Heart right ventricle (tissue), 16 donors: ENCODE measurements at regions not wholly inside any gene's neighbourhood (a gene's known extent, or its start where the extent isn't known, plus 50 kb on each side); places are given as distances from the start of the nearest gene placed in this dataset.
"Not testable (repeated sequence)": the region's sequence is repeated elsewhere in the genome, so short reads cannot be mapped to it uniquely, and the experiment has no call there.

Source experiments
- ATAC-seq, 8 donors: fragments of 200-7000 bp; cut with Tn5 transposase; one replicate each; pipeline ENCODE4 v1.9.1; 2020; ENCODE audit warnings: mild to moderate bottlenecking in 8 of 8, moderate library complexity in 8 of 8, moderate number of reproducible peaks in 1 of 8
- DNase-seq, 2 donors: peaks; one replicate each; pipeline ENCODE4 v3.0.0-alpha.2; 2020
- H3K27ac ChIP-seq, 10 donors: fragments of 200-600 bp; sonication (generic) in 2 of 10; one replicate each; pipeline versions ENCODE4 v1.5.0 to v1.8.0; 2020 to 2022; ENCODE audit warnings: mild to moderate bottlenecking in 3 of 10
- H3K27me3 ChIP-seq, 7 donors: fragments of 200-600 bp; one replicate each; pipeline ENCODE4 v1.8.0; 2021 to 2022; ENCODE audit warnings: mild to moderate bottlenecking in 2 of 7
- H3K36me3 ChIP-seq, 9 donors: fragments of 200-600 bp; sonication (generic) in 1 of 9; one replicate each; pipeline versions ENCODE4 v1.5.0 to v1.8.0; 2020 to 2022; ENCODE audit warnings: mild to moderate bottlenecking in 2 of 9
- H3K4me1 ChIP-seq, 9 donors: fragments of 200-600 bp; sonication (generic) in 1 of 9; one replicate each; pipeline versions ENCODE4 v1.5.0 to v1.8.0; 2020 to 2022; ENCODE audit warnings: mild to moderate bottlenecking in 4 of 9
- H3K4me3 ChIP-seq, 10 donors: fragments of 200-600 bp; sonication (generic) in 2 of 10; one replicate each; pipeline versions ENCODE4 v1.5.0 to v1.8.0; 2020 to 2022; ENCODE audit warnings: mild to moderate bottlenecking in 7 of 10, moderate library complexity in 2 of 10
- H3K9me3 ChIP-seq, 11 donors: fragments of 200-600 bp in 10 of 11; sonication (generic) in 2 of 11; one replicate each; pipeline versions ENCODE4 v1.5.0 to v1.8.0; 2013 to 2022; ENCODE audit warnings: mild to moderate bottlenecking in 2 of 11, control low read depth in 1 of 11, moderate library complexity in 1 of 11
- WGBS, 2 donors: extraction: QIAGEN DNeasy Blood & Tissue Kit; methylation state at CpG; one replicate each; pipeline ENCODE4 v1.1.7; 2013; ENCODE audit warnings: inconsistent platforms in 1 of 2; 5-methylcytosine and 5-hydroxymethylcytosine counted together
- intact Hi-C, 10 donors: fragments of 100-400 bp; cut with DNase I; formaldehyde crosslinking; loops; one replicate each; pipeline versions ENCODE4 v1.11.1 to v1.14.2; 2022
- TF ChIP-seq, protein P1 (sequence below), 9 donors: fragments of 200-600 bp; sonication (generic) in 2 of 9; IDR thresholded peaks; one replicate each; pipeline versions ENCODE4 v1.5.0 to v1.8.0; 2021 to 2022; ENCODE audit warnings: antibody characterized with exemption in 9 of 9, mild to moderate bottlenecking in 5 of 9, moderate library complexity in 1 of 9
- donor health status: Arrhythmogenic right ventricular cardiomyopathy.
- donor health status: ischemic (EF 13 %, LVEDD 7.1; RV severe dilation, severe dysfunction).
- donor health status: healthy with polysubstance abuse.
- donor health status: DM: no; HTN: yes; CAD: no.
- donor health status: DM: no; HTN: no; CAD: no.
- donor health status: ischemic (EF 25% LVEDD 6.9; RV normal size, moderate dysfunction).
- donor health status: ischemic (EF 25% LVEDD 5.7; RV mildly dilated, moderate dysfunction).
- donor health status: healthy.
- donor health status: DM: yes; HTN: yes; CAD: no.
- donor health status: Ischemic cardiomyopathy.
- donor health status: ischemic (EF 35%, LVEDD 5.7; RV mildly dilated, moderate dysfunction).
- donor health status: nonischemic (EF 11% LVEDD 7.7; RV severe dilation, severe dysfunction).
- donor health status: DM: yes; HTN: yes; CAD: no.
- donor health status: PGD.
- donor health status: ischemic (EF 29% LVEDD 5.4; RV normal size, mild dysfunction).
- donor health status: nonischemic (EF 23%, LVEDD 6.1; RV moderate dilation, normal function).

DNA sequence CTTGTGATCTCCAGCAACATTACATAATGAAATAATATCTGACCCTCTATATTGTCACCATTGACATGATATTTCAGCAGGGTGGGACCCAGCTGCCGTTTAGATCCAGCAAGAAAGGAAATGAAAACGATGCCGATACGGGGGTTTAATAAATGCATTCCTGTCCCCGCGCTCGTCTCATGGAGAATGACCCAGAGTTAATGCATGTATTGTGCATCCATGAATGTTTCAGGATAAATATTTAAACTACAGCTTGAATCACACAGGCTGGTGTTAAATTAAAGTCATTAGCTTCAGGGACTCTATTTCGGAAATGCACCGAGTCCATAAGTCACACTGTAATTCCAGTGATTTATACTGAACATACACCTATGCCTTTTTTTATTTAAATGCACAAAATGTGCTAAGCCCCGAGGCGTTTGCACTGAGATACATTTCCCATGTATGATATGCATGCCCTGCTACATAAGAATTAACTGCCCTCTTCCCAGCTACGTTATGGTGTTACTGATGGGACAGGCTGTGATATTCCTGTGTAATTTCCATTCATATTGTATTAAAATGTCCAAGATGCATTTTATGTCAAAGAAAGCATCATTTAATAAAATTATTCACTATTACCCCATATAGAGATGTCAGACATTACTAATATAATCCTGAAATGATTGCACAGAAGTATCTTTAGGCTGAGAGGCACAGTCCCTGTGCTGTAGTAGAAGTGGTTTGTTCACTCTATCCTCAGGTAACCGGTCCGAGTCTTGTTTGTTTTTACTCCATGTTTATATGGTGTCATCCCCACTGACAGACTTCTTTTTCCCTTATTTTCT is 109.3 kb upstream of the ZNF516 start:
- Histone ChIP-seq H3K4me3 (no peak overlapping the region), H3K9me3 (no peaks in the 10 kb centered on the region), H3K27me3 (peaks cover 0 to 10% (median under 1%) of the 10 kb centered on the region in 7 donors), H3K27ac (no peak overlapping the region), H3K36me3 (no peaks in the 10 kb centered on the region), H3K4me1 (no peaks in the 10 kb centered on the region)
- ATAC-seq (no peak), DNase-seq (no peak)
- TF ChIP-seq, protein P1, sequence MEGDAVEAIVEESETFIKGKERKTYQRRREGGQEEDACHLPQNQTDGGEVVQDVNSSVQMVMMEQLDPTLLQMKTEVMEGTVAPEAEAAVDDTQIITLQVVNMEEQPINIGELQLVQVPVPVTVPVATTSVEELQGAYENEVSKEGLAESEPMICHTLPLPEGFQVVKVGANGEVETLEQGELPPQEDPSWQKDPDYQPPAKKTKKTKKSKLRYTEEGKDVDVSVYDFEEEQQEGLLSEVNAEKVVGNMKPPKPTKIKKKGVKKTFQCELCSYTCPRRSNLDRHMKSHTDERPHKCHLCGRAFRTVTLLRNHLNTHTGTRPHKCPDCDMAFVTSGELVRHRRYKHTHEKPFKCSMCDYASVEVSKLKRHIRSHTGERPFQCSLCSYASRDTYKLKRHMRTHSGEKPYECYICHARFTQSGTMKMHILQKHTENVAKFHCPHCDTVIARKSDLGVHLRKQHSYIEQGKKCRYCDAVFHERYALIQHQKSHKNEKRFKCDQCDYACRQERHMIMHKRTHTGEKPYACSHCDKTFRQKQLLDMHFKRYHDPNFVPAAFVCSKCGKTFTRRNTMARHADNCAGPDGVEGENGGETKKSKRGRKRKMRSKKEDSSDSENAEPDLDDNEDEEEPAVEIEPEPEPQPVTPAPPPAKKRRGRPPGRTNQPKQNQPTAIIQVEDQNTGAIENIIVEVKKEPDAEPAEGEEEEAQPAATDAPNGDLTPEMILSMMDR (IDR thresholded peaks at IDR 0.05) = no peak
- 82 to 85% methylated on average over 14 of the region's 14 CpGs for WGBS, 2 donors
- intact Hi-C loops = loop anchor here in 1 of 10 donors (10.0 kb wide), 1 partner anchor 60 kb away; no protein-coding TSS in a partner anchor

DNA sequence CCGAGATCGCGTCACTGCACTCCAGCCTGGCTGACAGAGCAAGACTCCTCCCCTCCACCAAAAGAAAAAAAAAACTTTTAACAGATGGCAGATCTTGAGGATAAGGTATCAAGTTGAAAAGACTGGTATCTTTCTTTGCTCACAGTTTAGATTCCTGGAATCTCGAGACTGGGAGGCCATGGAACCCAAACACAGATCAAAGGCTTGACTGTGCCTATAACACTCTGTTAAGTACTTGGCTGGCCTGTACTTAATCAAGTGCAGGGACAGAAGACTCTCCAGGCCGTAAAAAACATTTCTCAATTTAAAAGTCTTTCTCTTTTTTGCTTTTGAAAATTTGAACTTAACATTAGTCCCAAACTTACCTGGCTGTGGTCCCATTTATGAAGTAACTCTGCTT is 107.1 kb upstream of the ZNF516 start:
- Histone ChIP-seq H3K36me3 (no peaks in the 10 kb centered on the region), H3K27me3 (peaks cover 0 to 5% (median 0%) of the 10 kb centered on the region in 7 donors), H3K4me1 (no peaks in the 10 kb centered on the region), H3K4me3 (no peak overlapping the region), H3K9me3 (no peaks in the 10 kb centered on the region), H3K27ac (no peak overlapping the region)
- TF ChIP-seq, protein P1 (IDR thresholded peaks at IDR 0.05) = no peak
- intact Hi-C loops = loop anchor here in 1 of 10 donors (10.0 kb wide), 1 partner anchor 57 kb away; no protein-coding TSS in a partner anchor
- ATAC-seq = no peak
- 74 to 77% methylated on average over 5 of the region's 5 CpGs for WGBS, 2 donors
- no peak for DNase-seq

DNA sequence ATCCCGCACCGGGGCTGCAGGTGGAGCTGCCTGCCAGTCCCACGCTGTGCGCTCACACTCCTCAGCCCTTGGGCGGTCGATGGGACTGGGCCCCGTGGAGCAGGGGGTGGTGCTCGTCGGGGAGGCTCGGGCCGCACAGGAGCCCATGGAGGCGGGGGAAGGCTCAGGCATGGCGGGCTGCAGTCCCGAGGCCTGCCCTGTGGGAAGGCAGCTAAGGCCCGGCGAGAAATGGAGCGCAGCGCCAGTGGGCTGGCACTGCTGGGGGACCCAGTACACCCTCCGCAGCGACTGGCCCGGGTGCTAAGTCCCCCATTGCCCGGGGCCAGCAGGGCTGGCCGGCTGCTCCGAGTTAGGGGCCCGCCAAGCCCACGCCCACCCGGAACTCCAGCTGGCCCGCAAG is 105.0 kb upstream of the ZNF516 start:
- WGBS, 2 donors = 93 to 97% methylated on average over 27 to 28 of the region's 28 CpGs
- not testable (repeated sequence) for DNase-seq, H3K4me3 ChIP-seq, H3K27ac ChIP-seq, ATAC-seq, H3K9me3 ChIP-seq, H3K27me3 ChIP-seq, H3K36me3 ChIP-seq, H3K4me1 ChIP-seq
- intact Hi-C loops = loop anchor here in 1 of 10 donors (10.0 kb wide), 1 partner anchor 55 kb away; no protein-coding TSS in a partner anchor

DNA sequence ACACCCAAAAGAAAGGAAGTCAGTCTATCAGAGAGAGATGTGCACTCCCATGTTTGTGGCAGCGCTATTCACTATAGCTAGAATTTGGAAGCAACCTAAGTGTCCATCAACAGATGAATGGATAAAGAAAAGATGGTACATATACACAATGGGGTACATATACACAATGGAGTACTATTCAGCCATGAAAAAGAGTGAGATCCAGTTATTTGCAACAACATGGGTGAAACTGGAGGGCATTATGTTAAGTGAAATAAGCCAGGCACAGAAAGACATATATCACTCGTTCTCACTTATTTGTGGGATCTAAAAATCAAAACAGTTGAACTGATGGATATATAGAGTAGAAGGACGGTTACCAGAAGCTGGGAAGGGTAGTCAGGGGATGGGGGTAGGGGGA is 99.9 kb upstream of the ZNF516 start:
- peaks cover 0 to 50% (median 45%) of the 10 kb centered on the region in 7 donors for H3K27me3 ChIP-seq
- TF ChIP-seq, protein P1 (IDR thresholded peaks at IDR 0.05) = no peak

DNA sequence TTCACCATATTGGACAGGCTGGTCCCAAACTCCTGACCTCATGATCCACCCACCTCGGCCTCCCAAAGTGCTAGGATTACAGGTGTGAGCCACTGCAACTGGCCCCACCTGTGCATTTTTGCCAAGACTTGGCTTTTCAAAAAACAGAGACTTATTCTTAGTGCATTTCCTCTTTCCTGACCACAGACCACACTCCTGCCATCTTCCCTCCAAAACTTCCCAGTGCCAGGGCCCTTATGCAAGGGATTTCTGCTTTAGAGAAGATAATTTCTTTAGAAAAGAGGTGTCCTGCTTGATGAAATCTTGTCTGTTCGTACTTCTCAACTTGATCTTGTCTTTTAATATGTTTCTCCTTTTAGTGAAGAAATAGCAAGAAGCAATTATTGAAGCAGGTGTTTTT is 98.8 kb upstream of the ZNF516 start:
- H3K9me3 ChIP-seq = no peaks in the 10 kb centered on the region
- TF ChIP-seq, protein P1 (IDR thresholded peaks at IDR 0.05) = no peak
- peaks cover 0 to 17% (median 0%) of the 10 kb centered on the region in 9 donors for H3K4me1 ChIP-seq
- intact Hi-C loops = no loop called here
- H3K36me3 ChIP-seq = no peaks in the 10 kb centered on the region
- H3K4me3 ChIP-seq = no peak overlapping the region
- DNase-seq (no peak), ATAC-seq (no peak)
- H3K27me3 ChIP-seq = peaks cover 0 to 56% (median 46%) of the 10 kb centered on the region in 7 donors
- WGBS, 2 donors = 86 to 91% methylated on average over 2 of the region's 2 CpGs
- no peak overlapping the region for H3K27ac ChIP-seq

More for the DNA sequence above, 99.9 kb upstream of the ZNF516 start:
- H3K9me3 ChIP-seq = no peaks in the 10 kb centered on the region
- DNase-seq (no peak), ATAC-seq (no peak)
- H3K4me3 ChIP-seq = no peak overlapping the region
- 88 to 91% methylated on average over 3 of the region's 3 CpGs for WGBS, 2 donors
- intact Hi-C loops = no loop called here
- no peaks in the 10 kb centered on the region for H3K36me3 ChIP-seq
- H3K4me1 ChIP-seq = peaks cover 0 to 5% (median 0%) of the 10 kb centered on the region in 9 donors
- no peak overlapping the region for H3K27ac ChIP-seq
